Activated T-helper 17 cell treated with anti-CD3 and anti-CD28 coated beads, Interleukin-2, amount 50 U/mL, for 72 hours (primary cell): ENCODE measurements at regions not wholly inside any gene's neighbourhood (a gene's known extent, or its start where the extent isn't known, plus 50 kb on each side); places are given as distances from the start of the nearest gene placed in this dataset.

Source experiments
- ATAC-seq: fragments of 150-1000 bp; cut with Tn5 transposase; replicated peaks from 2 replicates; pipeline ENCODE4 v1.10.0; 2021; ENCODE audit warnings: mild to moderate bottlenecking, moderate library complexity
- H3K27ac Mint-ChIP-seq: one replicate; pipeline ENCODE4 v1.8.0; 2022; ENCODE audit warnings: mixed read lengths
- H3K27me3 Mint-ChIP-seq: one replicate; pipeline ENCODE4 v1.8.0; 2022; ENCODE audit warnings: mixed read lengths
- H3K36me3 Mint-ChIP-seq: one replicate; pipeline ENCODE4 v1.8.0; 2022; ENCODE audit warnings: low read depth, mild to moderate bottlenecking, mixed read lengths
- H3K4me1 Mint-ChIP-seq: one replicate; pipeline ENCODE4 v1.8.0; 2022; ENCODE audit warnings: mixed read lengths
- H3K4me3 Mint-ChIP-seq: one replicate; pipeline ENCODE4 v1.8.0; 2022; ENCODE audit warnings: mild to moderate bottlenecking, mixed read lengths
- H3K9me3 Mint-ChIP-seq: one replicate; pipeline ENCODE4 v1.8.0; 2022; ENCODE audit warnings: mixed read lengths

DNA sequence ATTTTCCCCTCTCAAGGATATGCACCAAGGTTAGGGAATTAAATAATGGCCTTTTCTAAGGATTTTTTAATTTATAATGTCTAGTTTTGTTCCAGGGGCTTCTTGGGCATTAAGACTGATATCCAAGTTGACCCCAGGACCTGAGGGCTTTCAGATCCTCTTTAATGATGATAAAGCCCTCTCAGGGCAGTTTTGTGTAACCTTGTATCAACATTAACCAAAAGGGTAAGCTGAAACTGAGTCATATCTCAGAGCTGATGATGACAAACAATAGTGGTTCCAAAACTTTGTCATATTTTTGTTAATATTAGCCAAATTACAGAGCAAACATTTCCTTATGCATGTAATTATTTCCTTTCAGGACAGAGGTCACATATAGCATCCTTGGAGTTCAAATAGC is 309.4 kb upstream of the MAN1A1 start:
- no peak for ATAC-seq
- H3K4me3 Mint-ChIP-seq: no peak overlapping the region
- H3K9me3 Mint-ChIP-seq: no peaks in the 10 kb centered on the region
- H3K4me1 Mint-ChIP-seq: no peaks in the 10 kb centered on the region
- H3K36me3 Mint-ChIP-seq: no peaks in the 10 kb centered on the region
- H3K27ac Mint-ChIP-seq: no peak overlapping the region
- no peaks in the 10 kb centered on the region for H3K27me3 Mint-ChIP-seq

DNA sequence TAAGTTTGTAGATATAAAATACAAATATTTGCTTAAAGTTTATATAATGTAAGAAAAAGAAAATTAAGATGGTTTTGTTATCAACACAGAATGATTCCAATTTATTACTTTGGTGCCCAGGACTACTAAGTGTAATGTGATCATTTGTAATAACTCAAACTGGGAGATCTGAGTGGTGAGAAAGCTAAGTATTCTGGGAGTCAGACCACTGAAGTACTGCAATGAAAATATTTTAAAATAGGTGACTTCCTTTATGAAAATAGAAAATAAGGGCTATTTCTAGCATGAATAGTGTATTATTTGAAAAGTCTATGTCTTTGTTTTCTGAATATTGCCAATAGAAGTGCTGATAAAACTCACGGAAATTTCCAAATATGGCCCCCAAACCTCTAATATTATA is 305.6 kb upstream of the MAN1A1 start:
- no peak for ATAC-seq
- no peaks in the 10 kb centered on the region for H3K4me1 Mint-ChIP-seq
- H3K9me3 Mint-ChIP-seq: no peaks in the 10 kb centered on the region
- H3K27me3 Mint-ChIP-seq: no peaks in the 10 kb centered on the region
- no peaks in the 10 kb centered on the region for H3K36me3 Mint-ChIP-seq
- no peak overlapping the region for H3K4me3 Mint-ChIP-seq
- no peak overlapping the region for H3K27ac Mint-ChIP-seq

DNA sequence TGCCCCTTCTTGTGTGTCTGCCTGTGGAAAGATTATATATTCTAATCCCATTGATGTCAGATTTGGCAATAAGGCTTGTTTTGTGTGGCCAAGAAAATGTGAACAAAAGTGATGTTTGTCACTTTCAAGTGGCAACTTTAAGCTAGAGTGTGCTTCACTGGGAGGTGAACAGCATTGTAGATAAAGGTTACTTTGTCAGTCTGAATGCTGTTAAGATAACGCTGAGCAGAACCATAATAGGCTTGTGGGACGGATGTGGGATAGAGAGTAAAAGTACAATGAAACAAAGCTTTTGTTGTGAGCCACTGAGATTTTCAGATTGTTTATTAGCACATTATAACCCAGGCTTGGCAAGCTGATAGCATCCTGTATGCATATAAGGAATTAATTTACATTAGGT is 303.8 kb upstream of the MAN1A1 start:
- H3K4me1 Mint-ChIP-seq: no peaks in the 10 kb centered on the region
- H3K4me3 Mint-ChIP-seq: no peak overlapping the region
- H3K27ac Mint-ChIP-seq: no peak overlapping the region
- H3K27me3 Mint-ChIP-seq: no peaks in the 10 kb centered on the region
- no peaks in the 10 kb centered on the region for H3K9me3 Mint-ChIP-seq
- no peak for ATAC-seq
- no peaks in the 10 kb centered on the region for H3K36me3 Mint-ChIP-seq

DNA sequence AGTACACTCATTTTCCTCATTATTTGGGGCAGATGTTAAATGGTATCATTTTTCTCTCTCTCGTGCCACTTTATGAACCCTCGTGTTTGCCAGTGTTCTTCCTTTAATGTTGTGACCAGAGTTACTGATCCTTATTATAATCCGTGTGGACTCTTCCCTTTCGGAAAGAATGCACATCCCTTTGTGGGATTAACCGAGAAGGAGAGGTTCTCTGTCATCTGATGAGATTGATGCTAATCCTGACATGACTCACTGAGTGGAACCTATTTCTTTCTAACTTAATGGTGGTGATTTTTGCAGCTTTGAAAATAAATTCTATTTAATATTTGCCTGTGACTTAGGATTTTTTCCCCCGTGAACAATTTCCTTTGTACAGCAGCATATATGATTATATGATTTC is 300.0 kb upstream of the MAN1A1 start:
- no peak for ATAC-seq
- no peaks in the 10 kb centered on the region for H3K36me3 Mint-ChIP-seq
- H3K4me3 Mint-ChIP-seq: no peak overlapping the region
- H3K27me3 Mint-ChIP-seq: no peaks in the 10 kb centered on the region
- no peak overlapping the region for H3K27ac Mint-ChIP-seq
- no peaks in the 10 kb centered on the region for H3K4me1 Mint-ChIP-seq
- H3K9me3 Mint-ChIP-seq: no peaks in the 10 kb centered on the region

DNA sequence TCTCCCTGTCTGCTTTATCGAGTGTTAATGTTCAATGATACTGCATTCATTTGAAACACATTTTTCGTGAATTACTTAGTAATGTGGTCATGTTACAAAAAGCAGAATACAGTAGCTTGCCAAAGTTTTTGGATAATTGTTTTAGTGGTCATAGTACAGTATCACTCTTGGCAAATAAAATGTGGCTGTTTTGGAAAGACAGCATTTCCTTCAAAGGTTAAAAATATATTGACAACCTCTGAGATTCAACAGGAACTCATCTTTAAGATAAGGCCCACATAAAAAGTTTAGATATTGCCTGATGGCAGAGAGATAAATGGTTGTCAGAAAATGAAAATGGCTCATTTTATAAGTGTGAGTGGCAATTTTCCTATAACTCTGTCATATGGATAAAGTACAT is 297.7 kb upstream of the MAN1A1 start:
- Mint-ChIP-seq H3K4me3 (no peak overlapping the region), H3K4me1 (no peaks in the 10 kb centered on the region), H3K36me3 (no peaks in the 10 kb centered on the region), H3K9me3 (no peaks in the 10 kb centered on the region), H3K27me3 (no peaks in the 10 kb centered on the region), H3K27ac (no peak overlapping the region)
- ATAC-seq: no peak

DNA sequence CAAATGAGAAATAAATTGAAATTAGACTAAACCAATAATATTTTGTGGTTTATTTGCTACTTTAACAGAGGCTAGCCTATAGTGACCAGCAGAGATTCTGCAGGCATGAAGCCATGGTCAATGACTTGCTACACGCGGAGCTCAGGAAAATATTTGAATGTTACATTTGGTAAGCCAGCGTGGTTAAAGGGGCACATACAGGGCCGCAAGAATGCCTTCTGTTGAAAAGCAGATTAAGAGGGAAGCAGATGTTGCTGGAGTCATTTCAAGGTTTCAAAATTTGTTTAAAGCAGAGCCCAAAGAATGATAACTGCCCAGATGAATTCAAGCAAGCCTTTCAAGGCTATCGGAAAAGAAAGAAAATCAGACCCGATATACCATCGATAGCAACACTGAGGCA is 294.3 kb upstream of the MAN1A1 start:
- Mint-ChIP-seq H3K27me3 (no peaks in the 10 kb centered on the region), H3K36me3 (no peaks in the 10 kb centered on the region), H3K27ac (no peak overlapping the region), H3K9me3 (no peaks in the 10 kb centered on the region), H3K4me3 (no peak overlapping the region), H3K4me1 (no peaks in the 10 kb centered on the region)
- ATAC-seq: no peak

DNA sequence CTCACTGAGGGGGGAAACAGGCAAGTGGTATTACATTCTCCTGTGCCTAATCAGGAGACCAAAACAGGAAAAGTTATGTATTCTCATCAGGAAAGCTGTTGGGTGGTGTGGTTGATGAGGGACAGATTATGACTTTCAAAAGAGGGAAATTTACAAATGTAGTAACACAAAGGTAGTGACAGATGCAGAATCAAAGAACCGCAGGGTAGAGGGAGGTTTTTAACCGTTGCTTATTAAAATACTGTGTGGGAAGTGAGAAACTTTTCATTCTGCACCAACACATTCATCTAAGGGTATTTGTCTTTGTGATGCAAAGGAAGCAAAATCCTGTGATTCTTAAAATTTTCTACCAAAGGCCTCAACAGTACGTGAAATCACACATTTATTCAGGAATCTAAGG is 288.2 kb upstream of the MAN1A1 start:
- no peak for ATAC-seq
- Mint-ChIP-seq H3K27ac (no peak overlapping the region), H3K9me3 (no peaks in the 10 kb centered on the region), H3K4me1 (no peaks in the 10 kb centered on the region), H3K4me3 (no peak overlapping the region), H3K36me3 (no peaks in the 10 kb centered on the region), H3K27me3 (no peaks in the 10 kb centered on the region)

DNA sequence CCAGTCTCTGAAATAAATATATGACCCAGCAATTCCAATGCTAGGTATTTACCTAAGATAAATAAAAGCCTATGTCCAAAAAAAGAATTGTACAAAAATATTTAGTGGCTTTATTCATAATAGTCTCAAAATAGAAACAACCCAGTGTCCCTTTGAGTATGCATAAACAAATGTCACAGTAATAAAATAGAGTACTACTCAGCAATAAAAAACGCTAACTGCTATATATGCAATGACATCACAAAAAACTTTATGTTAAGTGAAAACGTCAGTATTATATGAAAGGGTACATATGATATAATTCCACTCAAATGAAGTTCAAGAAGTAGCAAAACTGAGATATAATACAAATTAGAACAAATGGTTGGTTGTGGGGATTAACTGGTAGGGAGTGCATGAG is 286.5 kb upstream of the MAN1A1 start:
- Mint-ChIP-seq H3K27me3 (no peaks in the 10 kb centered on the region), H3K4me3 (no peak overlapping the region)
- ATAC-seq: no peak

DNA sequence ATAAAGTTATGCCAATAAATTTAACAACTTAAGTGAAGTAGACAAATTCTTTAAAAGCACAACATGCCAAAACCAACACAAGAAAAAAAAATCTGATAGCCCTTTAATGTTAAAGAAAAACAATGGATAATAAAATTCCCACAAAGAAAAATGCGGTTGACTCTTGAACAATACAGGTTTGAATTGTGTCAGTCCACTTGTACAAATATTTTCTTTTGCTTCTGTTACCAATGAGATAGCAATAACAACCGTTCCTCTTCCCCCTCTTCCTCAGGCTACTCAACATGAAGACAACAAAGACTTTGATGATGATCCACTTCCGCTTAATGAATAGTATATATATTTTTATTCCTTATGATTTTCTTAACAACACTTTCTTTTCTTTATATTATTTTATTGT is 283.9 kb upstream of the MAN1A1 start:
- Mint-ChIP-seq H3K9me3 (no peaks in the 10 kb centered on the region), H3K4me3 (no peak overlapping the region), H3K27me3 (peaks cover 5% of the 10 kb centered on the region), H3K36me3 (no peaks in the 10 kb centered on the region), H3K4me1 (no peaks in the 10 kb centered on the region), H3K27ac (no peak overlapping the region)
- ATAC-seq: no peak

More for the DNA sequence above, 286.5 kb upstream of the MAN1A1 start:
- Mint-ChIP-seq H3K36me3 (no peaks in the 10 kb centered on the region), H3K9me3 (no peaks in the 10 kb centered on the region), H3K27ac (no peak overlapping the region), H3K4me1 (no peaks in the 10 kb centered on the region)

DNA sequence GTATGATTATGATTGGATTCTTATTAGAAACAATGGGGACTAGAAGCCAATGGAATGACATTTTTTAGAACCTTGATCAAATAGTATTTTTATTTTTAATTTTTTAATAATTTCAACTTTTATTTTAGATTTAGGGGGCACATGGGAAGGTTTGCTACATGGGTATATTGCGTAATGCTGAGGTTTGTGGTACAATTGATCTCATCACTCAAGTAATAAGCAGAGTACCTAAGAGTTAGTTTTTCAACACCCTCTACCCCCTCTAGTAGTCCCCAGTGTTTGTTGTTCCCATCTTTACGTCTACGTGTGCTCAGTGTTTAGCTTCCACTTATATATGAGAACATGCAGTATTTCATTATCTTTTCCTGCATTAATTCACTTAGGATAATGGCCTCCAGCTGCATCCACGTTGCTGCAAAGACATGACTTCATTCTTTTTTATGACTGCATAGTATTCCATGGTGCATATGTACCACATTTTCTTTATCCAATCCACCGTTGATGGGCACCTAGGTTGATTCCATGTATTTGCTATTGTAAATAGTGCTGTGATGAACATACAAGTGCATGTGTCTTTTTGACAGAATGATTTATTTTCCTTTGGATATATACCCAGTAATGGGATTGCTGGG is 281.1 kb upstream of the MAN1A1 start:
- H3K4me3 Mint-ChIP-seq: no peak overlapping the region
- H3K9me3 Mint-ChIP-seq: no peaks in the 10 kb centered on the region
- H3K27me3 Mint-ChIP-seq: peaks cover 5% of the 10 kb centered on the region
- no peaks in the 10 kb centered on the region for H3K36me3 Mint-ChIP-seq
- H3K27ac Mint-ChIP-seq: no peak overlapping the region
- no peak for ATAC-seq
- no peaks in the 10 kb centered on the region for H3K4me1 Mint-ChIP-seq

DNA sequence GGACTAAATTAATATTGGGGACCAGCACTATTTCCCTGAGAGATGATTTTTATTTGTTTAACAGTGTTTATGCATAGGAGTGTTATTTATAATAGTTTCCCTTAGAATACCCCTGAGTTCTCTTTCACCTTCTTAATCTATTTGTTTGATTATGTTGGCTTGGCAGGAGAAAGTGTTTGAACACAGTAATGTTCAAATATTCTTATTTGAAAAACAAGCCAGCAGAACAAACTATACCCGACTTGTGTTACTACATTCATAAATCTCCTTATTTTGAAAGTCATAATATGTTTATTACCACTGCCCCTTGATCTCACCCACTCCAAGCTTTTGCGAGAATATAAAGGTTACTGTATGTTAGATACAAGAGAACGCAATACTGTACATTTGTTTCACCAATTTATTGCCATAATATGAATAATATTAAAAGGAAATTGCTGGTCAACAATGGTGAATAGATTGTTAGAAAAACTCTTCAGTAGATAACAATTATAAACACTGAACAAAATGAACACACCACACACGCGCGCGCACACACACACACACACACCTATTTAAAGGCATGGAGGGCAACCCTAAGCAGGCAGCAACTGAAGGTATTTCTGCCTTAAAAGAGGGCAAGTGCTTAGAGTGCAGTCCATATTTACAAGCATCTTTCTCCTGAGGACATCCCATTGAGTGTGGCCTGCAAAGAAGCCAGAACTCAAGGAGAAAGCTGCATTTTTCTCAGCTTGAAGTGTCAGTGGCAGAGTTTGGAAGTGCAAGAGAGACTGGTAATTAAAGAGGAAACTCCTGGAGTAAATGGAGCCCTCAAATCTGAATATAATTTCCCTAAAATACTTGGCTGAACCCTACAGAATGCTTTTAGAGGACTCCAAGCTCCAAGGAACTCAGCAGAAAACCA is 279.4 kb upstream of the MAN1A1 start:
- H3K4me1 Mint-ChIP-seq: no peaks in the 10 kb centered on the region
- no peak overlapping the region for H3K4me3 Mint-ChIP-seq
- H3K9me3 Mint-ChIP-seq: no peaks in the 10 kb centered on the region
- ATAC-seq: no peak
- peaks cover 5% of the 10 kb centered on the region for H3K27me3 Mint-ChIP-seq
- H3K36me3 Mint-ChIP-seq: no peaks in the 10 kb centered on the region
- no peak overlapping the region for H3K27ac Mint-ChIP-seq

DNA sequence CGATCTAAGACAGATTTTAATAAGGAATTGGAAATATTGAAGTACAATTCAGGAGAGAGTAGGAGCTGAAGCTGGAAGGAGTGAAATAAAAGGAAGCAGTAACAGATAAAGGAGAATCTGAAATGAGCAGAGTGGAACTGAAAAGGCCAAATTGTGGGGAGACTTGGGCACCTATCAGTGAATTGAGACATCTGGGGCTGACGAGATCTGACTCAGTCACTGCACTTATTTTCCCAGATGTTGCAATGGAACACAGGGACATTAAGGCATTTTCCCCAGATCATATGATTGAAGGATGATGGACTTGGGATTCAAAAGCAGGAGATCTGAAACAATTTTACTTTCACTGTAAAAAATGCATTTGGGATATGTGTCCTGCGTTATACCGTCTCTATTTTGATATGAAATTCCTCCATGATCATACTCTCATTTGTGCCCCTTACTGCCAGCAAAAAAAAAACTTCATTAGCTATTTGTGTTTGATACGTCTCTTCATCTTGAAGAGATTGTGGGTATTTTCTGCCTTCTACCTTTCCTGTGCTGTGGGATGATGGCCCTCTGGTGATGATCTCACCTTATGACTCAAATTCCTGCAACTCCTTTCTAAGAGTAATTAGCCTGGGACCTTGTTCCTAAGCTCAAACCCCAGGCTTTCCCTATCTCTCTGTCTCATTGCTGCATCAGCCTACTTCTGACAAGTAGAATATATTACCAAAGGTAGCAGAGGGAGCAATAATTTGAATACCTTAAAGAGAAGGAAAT is 278.5 kb upstream of the MAN1A1 start:
- Mint-ChIP-seq H3K36me3 (no peaks in the 10 kb centered on the region), H3K9me3 (no peaks in the 10 kb centered on the region), H3K27ac (no peak overlapping the region), H3K4me3 (no peak overlapping the region), H3K4me1 (no peaks in the 10 kb centered on the region), H3K27me3 (peaks cover 5% of the 10 kb centered on the region)
- ATAC-seq: no peak

DNA sequence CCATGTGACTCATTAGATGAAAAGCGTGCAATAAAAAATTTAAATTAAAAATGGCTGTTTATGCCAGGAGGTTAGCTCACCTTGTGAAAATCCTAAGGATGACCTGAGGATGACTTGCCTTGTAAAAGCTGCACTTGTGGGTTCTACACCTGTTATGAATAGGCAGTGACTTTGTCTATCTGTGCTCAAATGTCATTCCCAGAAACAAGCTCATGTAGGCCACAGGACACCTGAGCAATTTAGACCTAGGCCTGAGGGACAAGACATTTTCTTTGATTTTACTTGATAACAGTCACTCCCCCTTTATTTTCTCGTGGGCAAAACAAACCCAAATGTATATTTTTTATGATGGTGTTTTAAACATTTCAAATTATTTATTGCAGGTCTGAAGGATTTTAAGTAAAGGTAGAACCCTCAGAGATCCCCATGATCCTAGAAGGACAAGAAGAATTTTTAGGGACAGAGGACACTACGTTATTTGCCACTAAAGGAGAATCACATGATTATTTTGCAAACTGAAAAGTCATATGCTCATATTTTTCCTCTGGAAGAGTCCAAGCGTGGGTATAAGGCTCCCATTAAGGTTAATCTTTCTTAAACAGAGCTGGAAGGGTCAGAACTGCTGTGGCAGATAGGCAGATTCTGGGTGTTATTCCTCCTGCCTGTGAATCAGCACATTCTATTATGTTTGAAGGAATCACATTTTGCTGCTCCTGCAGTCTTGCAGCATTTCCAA is 277.5 kb upstream of the MAN1A1 start:
- Mint-ChIP-seq H3K36me3 (no peaks in the 10 kb centered on the region), H3K4me3 (no peak overlapping the region)
- no peak for ATAC-seq

DNA sequence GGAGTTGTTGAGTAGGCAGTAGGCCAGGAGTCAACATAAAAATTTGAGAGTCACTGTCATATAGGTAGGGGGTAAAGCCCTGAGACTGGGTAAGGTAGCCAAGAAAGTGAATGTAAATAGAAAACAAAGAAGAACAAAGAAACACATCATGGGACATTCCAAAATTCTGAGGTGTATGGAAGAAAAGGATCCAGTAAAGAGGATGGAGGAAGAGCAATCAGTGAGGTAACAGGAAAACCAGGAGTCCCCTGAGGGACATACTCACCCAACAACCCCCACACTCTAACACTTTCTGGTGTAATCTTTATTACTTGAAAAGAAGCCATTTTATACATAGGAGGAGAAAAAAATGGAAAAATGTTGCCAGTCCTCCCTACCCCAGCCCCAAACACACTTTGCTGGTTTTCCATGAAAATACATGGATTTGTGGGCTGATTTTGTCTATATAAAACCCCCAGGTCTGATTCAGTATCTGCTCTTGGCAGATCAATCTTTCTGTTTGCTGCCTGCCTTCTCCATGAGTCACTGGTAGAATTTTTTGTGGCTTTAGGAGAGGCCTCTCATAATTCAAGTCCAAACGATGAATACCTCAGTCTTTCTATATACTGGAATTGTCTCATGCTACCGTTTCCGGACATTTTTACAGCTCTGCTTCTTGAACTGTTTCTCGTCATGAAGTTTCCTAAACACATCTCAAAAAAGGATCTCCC is 271.4 kb upstream of the MAN1A1 start:
- no peak for ATAC-seq
- no peaks in the 10 kb centered on the region for H3K9me3 Mint-ChIP-seq
- no peaks in the 10 kb centered on the region for H3K27me3 Mint-ChIP-seq

More for the DNA sequence above, 277.5 kb upstream of the MAN1A1 start:
- Mint-ChIP-seq H3K4me1 (no peaks in the 10 kb centered on the region), H3K27me3 (peaks cover 5% of the 10 kb centered on the region), H3K9me3 (no peaks in the 10 kb centered on the region), H3K27ac (no peak overlapping the region)

More for the DNA sequence above, 271.4 kb upstream of the MAN1A1 start:
- Mint-ChIP-seq H3K4me1 (no peaks in the 10 kb centered on the region), H3K27ac (no peak overlapping the region), H3K4me3 (no peak overlapping the region), H3K36me3 (no peaks in the 10 kb centered on the region)
